Activated T-cell treated with anti-CD3 and anti-CD28 coated beads for 4 hours (primary cell): ENCODE measurements at regions not wholly inside any gene's neighbourhood (a gene's known extent, or its start where the extent isn't known, plus 50 kb on each side); places are given as distances from the start of the nearest gene placed in this dataset.
A peak's percentile ranks its signal among the peaks of the same experiment; 100 is the strongest.

Experiments
- DNase-seq: peaks from one replicate; pipeline ENCODE4 v3.0.0-alpha.2; 2020

DNA sequence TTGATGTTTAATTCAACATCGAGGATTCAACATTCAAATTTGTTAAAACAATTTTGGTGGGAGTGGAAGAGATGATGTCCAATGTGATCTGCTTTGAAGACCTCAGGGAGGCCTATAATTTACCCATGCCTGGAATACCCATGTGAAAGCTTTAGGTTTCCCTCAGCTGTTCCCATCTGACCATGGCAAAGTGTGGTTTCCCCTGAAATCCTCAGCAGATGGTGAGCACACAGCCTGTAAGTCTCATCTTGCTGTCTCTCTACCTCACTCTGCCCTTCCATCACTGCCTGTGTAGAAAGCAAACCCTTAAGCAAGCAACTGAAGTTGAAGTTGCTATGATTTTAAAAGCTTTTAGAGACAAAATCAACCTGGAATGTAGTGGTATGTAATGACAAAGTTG lies 80.1 kb upstream of the ATF3 start:
- DNase-seq: no peak

GRCh38 chr1:212529211-212529741 lies 79.3 kb upstream of the ATF3 start:
- no peak for DNase-seq

GRCh38 chr1:212531267-212531666 lies 77.3 kb upstream of the ATF3 start:
- DNase-seq: no peak

GRCh38 chr1:212531796-212532195 lies 76.8 kb upstream of the ATF3 start:
- DNase-seq: no peak

- DNase-seq: no peak
Measured at GRCh38 chr1:212532469-212533147, 76.0 kb upstream of the ATF3 start.

DNA sequence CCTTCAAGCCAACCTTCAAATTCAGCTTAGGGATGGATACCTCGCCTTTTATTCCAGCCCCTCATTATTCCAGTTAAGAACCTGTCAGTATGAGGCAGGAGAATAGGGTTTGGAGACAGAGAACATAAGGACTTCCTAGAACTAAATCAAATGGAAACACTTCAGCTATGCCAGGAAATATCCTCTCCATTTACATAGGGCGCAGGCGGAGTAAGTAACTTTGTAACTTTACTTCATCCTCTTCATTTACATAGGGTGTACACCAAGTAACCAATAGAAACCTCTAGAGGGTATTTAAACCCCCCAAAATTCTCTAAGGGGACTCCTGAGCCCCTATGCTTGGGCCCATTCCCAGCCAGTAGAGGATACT lies 75.4 kb upstream of the ATF3 start:
- DNase-seq: no peak

GRCh38 chr1:212536586-212536985 lies 72.0 kb upstream of the ATF3 start:
- DNase-seq: no peak

GRCh38 chr1:212537610-212538009 lies 71.0 kb upstream of the ATF3 start:
- DNase-seq: no peak

DNA sequence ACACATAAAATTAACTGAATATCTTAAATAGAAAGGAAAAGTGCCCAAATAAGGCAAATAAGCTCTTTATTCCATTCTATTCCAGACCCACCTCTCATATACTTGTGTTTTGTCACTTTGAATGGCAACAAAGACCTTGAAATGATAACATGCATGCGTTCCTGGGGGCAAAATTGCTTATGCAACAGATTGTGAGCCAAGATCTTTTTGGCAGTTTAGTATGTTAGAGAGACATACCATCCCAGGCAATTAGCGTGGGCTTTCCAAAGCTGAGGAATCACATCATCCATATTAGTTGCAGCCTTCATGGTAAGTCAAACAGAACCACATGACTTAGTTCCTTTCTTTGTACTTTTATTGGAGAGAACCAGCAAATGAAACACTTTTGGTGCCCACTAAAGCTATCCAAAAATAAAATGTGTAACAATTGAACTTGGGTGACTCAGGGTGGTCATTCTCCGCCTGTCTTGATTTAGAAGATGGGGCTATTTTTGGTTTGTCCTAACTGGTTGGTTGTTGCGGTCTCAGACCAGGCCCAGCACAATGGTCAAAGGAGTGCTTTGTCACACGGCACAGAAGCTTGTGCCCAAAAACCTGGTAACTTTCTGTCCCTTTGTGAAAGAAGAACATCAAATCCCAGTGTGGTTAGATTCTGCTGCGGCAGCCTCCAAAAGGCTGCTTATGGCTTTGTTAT lies 68.7 kb upstream of the ATF3 start:
- no peak for DNase-seq

- no peak for DNase-seq
Measured at GRCh38 chr1:212542761-212543187, 65.8 kb upstream of the ATF3 start.

DNA sequence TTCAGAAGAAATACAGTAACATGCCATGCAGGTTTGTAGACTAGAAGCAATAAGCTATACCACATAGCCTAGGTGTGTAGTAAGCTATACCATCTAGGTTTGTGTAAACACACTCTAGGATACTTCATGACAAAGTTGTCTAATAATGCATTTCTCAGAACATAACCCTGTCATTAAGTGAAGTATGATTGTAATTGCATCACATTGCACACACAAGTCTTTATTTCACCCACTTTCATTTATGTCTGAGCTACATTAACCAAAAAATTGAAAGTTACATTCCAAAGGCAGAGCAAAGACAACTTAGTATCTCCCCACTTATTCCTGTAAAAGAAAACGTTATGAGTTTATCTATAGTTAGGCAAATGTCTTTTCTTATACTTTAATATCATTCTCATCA lies 64.5 kb upstream of the ATF3 start:
- DNase-seq: no peak

DNA sequence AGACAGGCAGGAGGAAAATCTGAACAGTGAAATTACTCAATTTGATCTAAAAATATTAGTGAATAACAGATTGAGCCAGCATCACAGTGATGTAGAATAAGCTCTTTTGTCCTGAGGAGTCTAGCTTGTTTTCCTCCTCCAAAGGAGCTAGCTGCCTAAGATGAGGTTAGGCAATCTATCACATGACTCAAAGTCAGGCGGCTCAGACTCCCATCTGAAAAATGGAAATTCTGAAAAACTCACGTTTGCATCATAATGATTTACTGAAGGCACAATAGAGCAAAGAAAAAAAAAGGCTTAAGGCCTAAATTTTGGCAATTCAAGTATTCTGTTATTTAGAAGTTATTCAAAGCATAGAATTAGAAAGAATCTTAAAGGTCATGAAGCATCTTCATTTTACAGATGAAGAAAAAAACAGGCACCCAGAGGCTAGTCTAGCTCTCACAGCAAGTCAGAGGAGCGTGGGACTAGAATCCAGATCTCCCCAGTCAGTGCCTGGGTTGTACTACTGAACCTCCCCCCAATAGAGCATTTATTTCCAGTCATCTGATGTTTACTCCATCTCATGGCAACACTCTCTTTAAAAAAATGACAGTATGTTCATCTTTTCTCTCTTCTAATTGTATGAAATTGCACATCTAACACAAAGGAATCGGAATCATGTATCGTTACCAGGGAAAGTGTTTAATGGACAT lies 62.5 kb upstream of the ATF3 start:
- DNase-seq: no peak

DNA sequence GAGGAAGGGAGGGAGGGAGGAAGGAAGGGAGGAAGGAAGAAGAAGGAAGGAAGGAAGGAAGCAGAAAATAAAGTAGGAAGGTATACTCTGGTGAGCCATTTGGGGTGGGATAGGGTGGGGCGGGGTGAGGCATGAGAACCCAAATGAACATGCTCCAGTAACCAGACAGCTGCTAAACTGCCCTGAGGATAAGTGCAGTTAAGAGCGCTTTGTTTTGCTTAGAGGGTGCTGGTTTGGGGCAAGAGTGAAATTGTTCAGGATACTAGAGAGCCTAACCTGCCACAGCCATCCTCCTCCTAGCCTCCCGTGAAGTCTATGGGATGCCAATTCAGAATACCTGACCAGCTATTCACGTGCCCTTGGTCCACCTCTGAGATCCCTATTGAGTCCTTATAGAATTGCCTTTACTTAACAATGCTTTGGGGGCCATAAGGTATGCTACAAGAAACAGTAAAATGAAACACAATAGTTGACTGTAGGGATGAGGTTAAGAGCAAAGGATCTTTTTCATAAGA lies 59.0 kb upstream of the ATF3 start:
- DNase-seq: no peak

DNA sequence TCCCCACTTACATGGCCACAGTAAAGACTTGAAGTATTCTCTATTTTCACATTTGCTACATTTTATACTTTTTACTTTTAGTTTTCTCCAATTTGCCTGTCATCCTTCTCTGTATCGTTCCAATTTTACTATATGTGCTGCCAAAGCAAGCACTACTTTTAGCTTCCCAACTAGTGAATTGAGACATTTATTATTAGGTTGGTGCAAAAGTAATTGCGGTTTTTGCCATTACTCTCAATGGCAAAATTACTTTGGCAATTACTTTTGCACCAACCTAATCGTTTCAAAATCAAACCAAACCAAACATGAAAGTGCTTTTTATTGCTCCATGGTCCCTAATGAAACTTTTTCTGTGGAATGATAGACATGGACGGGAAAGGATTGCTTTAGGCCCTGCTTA lies 56.6 kb upstream of the ATF3 start:
- DNase-seq: no peak

GRCh38 chr1:212553676-212554075 lies 54.9 kb upstream of the ATF3 start:
- DNase-seq: no peak

DNA sequence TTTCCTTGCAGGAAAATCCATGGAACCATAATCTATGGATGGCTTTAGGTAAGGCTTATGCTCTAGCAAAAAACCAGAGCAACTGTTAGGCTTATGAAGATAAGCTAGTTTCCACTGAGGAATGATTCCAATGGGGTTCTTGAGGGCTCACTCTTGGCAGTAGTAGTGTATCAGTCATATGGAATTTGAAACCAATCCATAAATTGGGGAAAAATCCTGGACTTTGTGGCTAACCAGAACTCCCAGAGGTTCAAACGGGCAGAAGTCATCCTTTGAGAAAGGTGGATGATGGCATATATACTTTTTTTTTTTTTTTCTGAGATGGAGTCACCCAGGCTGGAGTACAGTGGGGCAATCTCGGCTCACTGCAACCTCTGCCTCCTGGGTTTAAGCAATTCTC lies 54.2 kb upstream of the ATF3 start:
- DNase-seq: no peak

GRCh38 chr1:212555426-212555825 lies 53.1 kb upstream of the ATF3 start:
- no peak for DNase-seq

DNA sequence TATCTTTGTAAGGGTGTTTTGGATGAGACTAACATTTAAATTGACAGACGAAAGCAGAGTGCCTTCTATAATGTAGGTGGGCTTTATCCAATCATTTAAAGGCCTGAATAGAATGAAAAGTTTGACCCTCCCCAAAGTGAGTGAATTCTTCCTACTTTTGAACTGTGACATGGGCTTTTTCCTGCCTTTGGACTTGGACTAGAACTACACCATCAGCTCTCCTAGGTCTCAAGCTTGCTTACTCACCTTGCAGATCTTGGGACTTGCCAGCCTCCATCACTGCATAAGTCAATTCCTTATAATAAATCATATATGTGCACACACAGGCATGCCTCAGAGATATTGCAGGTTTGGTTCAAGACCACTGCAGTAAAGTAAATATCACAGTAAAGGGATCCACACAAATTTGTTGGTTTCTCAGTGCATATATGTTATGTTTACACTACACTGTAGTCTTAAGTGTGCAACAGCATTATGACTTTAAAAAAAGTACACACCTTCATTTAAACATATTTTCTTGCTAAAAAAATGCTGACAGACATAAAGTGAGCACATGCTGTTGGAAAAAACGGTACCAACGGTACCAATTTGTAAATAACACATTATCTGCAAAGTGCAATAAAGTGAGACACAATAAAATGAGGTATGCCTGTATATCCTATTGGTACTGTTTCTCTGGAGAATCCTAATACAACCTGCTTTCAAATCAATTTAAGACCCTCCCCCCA lies 51.6 kb upstream of the ATF3 start:
- no peak for DNase-seq

- DNase-seq: no peak
Measured at GRCh38 chr1:212557739-212558692, 50.5 kb upstream of the ATF3 start.

GRCh38 chr1:212558693-212559480 lies 49.7 kb upstream of the ATF3 start:
- DNase-seq: peak; percentile 87
